A673 (cell line): ENCODE measurements at regions not wholly inside any gene's neighbourhood (a gene's known extent, or its start where the extent isn't known, plus 50 kb on each side); places are given as distances from the start of the nearest gene placed in this dataset.

Experiments
- EZH2 ChIP-seq: fragments of 200-600 bp; sonication (generic); IDR thresholded peaks from 2 replicates; pipeline ENCODE4 v1.6.1; 2017; ENCODE audit warnings: borderline replicate concordance, low read depth, mild to moderate bottlenecking, mixed read lengths, antibody characterized with exemption, low read length; ENCODE audit not compliant: poor library complexity, severe bottlenecking
- TF ChIP-seq, protein P1 (sequence below): fragments of 300-800, 200-600 bp; sonication (generic); conservative IDR thresholded peaks from 2 replicates; pipeline ENCODE4 v1.5.1; 2017; ENCODE audit warnings: low read depth, mild to moderate bottlenecking, antibody characterized with exemption, low read length, moderate library complexity, mixed read lengths

DNA sequence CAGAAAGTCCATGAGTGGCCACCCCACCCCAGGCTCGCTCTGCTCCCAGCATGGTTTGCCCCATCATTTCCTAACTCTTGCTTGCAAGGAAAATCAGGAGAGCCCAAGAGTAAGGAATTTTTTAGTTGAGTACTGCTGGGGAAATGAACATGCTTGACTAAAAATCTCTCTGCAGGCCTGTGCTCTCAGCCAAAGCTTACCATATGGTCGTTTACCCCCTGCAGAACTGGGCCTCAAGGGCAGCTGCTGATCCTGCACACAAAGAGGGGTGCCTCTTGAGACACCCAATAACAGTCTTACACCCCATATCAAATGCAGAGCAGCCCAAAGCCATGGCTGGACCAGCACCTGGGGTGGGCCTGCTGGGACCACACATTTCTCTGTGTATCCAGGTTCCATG is 183.2 kb downstream of the CXCL12 start:
- TF ChIP-seq, protein P1, sequence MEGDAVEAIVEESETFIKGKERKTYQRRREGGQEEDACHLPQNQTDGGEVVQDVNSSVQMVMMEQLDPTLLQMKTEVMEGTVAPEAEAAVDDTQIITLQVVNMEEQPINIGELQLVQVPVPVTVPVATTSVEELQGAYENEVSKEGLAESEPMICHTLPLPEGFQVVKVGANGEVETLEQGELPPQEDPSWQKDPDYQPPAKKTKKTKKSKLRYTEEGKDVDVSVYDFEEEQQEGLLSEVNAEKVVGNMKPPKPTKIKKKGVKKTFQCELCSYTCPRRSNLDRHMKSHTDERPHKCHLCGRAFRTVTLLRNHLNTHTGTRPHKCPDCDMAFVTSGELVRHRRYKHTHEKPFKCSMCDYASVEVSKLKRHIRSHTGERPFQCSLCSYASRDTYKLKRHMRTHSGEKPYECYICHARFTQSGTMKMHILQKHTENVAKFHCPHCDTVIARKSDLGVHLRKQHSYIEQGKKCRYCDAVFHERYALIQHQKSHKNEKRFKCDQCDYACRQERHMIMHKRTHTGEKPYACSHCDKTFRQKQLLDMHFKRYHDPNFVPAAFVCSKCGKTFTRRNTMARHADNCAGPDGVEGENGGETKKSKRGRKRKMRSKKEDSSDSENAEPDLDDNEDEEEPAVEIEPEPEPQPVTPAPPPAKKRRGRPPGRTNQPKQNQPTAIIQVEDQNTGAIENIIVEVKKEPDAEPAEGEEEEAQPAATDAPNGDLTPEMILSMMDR = no peak
- TF ChIP-seq EZH2 = no peak
